ENCODE measurements at regions not wholly inside any gene's neighbourhood (a gene's known extent, or its start where the extent isn't known, plus 50 kb on each side); places are given as distances from the start of the nearest gene placed in this dataset.

DNA sequence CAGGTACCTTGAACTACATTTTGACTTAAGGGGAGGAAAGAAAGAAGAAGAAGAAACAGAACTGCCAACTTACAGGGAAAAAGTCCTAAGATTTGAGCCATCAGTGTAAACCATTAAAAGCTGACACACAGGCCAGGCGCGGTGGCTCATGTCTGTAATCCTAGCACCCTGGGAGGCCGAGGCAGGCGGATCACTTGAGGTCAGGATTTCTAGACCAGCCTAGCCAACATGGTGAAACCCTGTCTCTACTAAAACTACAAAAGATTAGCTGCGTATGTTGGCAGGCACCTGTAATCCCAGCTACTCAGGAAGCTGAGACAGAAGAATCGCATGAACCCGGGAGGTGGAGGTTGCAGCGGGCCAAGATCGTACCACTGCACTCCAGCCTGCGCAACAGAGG lies 389.7 kb upstream of the FAM241A start:
- DNase-seq (ENCODE audit: low spot score in 2 of 2) = no peak
- H3K36me3 ChIP-seq = no peaks in the 10 kb centered on the region
- no peaks in the 10 kb centered on the region for H3K9me3 ChIP-seq
- TF ChIP-seq CTCF (IDR thresholded peaks at IDR 0.05) = no peak
- TF ChIP-seq POLR2AphosphoS5 (IDR thresholded peaks at IDR 0.05) = no peak
- TF ChIP-seq POLR2A (IDR thresholded peaks at IDR 0.05) = no peak
- no peak for TF ChIP-seq EP300 (IDR thresholded peaks at IDR 0.05)
- no peak overlapping the region for H3K4me3 ChIP-seq
- no peaks in the 10 kb centered on the region for H3K4me1 ChIP-seq
- WGBS = 94% methylated on average over 10 of the region's 10 CpGs
- no peaks in the 10 kb centered on the region for H3K27me3 ChIP-seq
- H3K27ac ChIP-seq = no peak overlapping the region

DNA sequence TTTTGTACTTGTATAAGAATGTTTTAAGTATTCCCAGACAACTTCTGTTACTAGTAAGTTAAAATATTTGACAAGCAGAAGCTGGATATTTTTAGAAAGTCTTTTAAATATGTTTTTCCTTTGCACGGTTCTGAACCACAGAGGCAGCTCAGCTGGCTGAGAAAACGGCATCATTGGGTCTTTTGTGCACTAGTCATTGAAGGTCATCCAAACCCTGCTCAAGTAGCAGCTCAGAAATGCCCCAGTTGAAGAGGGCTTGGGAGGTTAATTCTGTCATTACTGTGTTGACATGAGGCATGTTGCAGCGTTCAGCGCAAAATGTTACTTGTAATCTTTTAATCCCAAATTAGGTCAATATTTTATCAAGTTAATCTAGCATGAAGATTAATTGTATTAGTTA lies 383.7 kb upstream of the FAM241A start:
- no peaks in the 10 kb centered on the region for H3K9me3 ChIP-seq
- no peak overlapping the region for H3K27ac ChIP-seq
- no peaks in the 10 kb centered on the region for H3K36me3 ChIP-seq
- no peak overlapping the region for H3K4me3 ChIP-seq
- no peaks in the 10 kb centered on the region for H3K4me1 ChIP-seq
- WGBS = 28% methylated on average over 4 of the region's 4 CpGs
- no peaks in the 10 kb centered on the region for H3K27me3 ChIP-seq
- no peak for TF ChIP-seq EP300 (IDR thresholded peaks at IDR 0.05)
- TF ChIP-seq POLR2AphosphoS5 (IDR thresholded peaks at IDR 0.05) = no peak
- no peak for TF ChIP-seq POLR2A (IDR thresholded peaks at IDR 0.05)
- no peak for DNase-seq (ENCODE audit: low spot score in 2 of 2)

GRCh38 chr4:111770514-111770913 lies 374.7 kb upstream of the FAM241A start:
- H3K4me1 ChIP-seq = no peaks in the 10 kb centered on the region
- no peaks in the 10 kb centered on the region for H3K27me3 ChIP-seq
- 88% methylated on average over 7 of the region's 8 CpGs for WGBS
- no peak for DNase-seq (ENCODE audit: low spot score in 2 of 2)
- H3K4me3 ChIP-seq = no peak overlapping the region
- no peak overlapping the region for H3K27ac ChIP-seq
- TF ChIP-seq CTCF (IDR thresholded peaks at IDR 0.05) (no peak), EP300 (IDR thresholded peaks at IDR 0.05) (no peak), POLR2A (IDR thresholded peaks at IDR 0.05) (no peak), POLR2AphosphoS5 (IDR thresholded peaks at IDR 0.05) (no peak)
- H3K36me3 ChIP-seq = no peaks in the 10 kb centered on the region
- no peaks in the 10 kb centered on the region for H3K9me3 ChIP-seq

DNA sequence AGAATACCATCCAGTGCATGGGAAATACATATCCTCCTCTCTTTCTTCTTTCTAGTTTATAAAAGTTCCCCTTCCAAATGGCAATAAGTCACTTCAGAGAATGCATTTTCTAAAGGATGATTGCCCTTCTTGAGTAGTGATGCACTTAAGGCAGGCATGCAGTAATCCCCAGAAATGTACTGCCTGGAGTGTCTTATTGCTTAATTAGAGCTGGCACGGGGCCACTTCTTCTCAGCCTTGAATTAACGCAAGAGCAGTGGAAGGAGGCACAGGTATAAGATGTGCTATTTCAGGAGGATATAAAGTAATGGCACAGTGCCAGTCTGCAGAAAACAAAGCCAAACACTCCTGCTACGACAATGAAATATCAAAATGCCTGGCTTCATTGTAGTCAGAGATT lies 371.4 kb upstream of the FAM241A start:
- H3K27me3 ChIP-seq = no peaks in the 10 kb centered on the region
- H3K36me3 ChIP-seq = no peaks in the 10 kb centered on the region
- H3K4me3 ChIP-seq = no peak overlapping the region
- no peaks in the 10 kb centered on the region for H3K4me1 ChIP-seq
- TF ChIP-seq CTCF (IDR thresholded peaks at IDR 0.05) = no peak
- no peak for TF ChIP-seq POLR2AphosphoS5 (IDR thresholded peaks at IDR 0.05)
- no peak for TF ChIP-seq EP300 (IDR thresholded peaks at IDR 0.05)
- TF ChIP-seq POLR2A (IDR thresholded peaks at IDR 0.05) = no peak
- WGBS = 31% methylated on average over 3 of the region's 3 CpGs
- H3K9me3 ChIP-seq = no peaks in the 10 kb centered on the region
- DNase-seq (ENCODE audit: low spot score in 2 of 2) = no peak
- no peak overlapping the region for H3K27ac ChIP-seq

DNA sequence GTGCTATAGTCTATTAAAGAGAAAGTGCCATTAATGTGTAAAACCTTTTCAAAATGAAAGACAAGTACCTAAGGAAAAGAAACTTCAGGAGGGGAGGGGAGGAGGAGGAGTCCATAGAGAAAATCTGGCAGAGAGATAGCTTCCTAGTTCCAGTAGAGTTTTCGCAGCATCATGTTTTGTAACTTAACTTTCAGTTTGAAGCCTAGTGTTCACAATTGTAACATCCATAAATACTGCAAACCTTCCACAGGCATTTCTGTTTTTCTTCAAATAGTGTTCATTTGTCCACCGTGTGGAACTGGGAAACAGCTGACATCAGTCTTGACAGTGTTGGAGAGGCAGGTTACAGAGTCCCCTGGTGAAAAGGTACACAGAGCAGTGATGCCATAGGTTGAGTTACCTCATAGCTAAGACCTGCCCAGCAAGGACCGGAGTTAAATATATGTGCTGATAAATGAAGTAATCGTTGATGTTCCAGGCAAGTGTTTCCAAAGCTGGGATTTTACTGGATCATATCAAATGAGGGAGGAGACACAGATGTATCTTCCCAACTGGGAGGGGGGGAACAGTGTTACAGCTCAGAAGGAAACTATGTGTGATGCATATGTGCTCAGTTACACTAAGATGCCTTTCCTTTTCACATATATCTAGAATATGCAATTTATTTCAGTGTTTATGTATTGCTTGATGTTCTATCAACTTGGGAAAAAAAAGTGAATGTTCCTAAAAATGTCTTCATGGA lies 369.5 kb upstream of the FAM241A start:
- TF ChIP-seq POLR2AphosphoS5 (IDR thresholded peaks at IDR 0.05) (no peak), POLR2A (IDR thresholded peaks at IDR 0.05) (no peak), EP300 (IDR thresholded peaks at IDR 0.05) (no peak), CTCF (IDR thresholded peaks at IDR 0.05) (no peak)

More for the DNA sequence above, 369.5 kb upstream of the FAM241A start:
- no peak overlapping the region for H3K27ac ChIP-seq
- no peak overlapping the region for H3K4me3 ChIP-seq
- no peaks in the 10 kb centered on the region for H3K9me3 ChIP-seq
- no peaks in the 10 kb centered on the region for H3K27me3 ChIP-seq
- no peaks in the 10 kb centered on the region for H3K36me3 ChIP-seq
- no peak for DNase-seq (ENCODE audit: low spot score in 2 of 2)
- H3K4me1 ChIP-seq = no peaks in the 10 kb centered on the region
- 50% methylated on average over 4 of the region's 4 CpGs for WGBS

All from suprapubic skin (tissue), 4 donors.